H1 (cell line): ENCODE measurements at regions not wholly inside any gene's neighbourhood (a gene's known extent, or its start where the extent isn't known, plus 50 kb on each side); places are given as distances from the start of the nearest gene placed in this dataset.

Experiments used
- CTCF ChIA-PET: fragments of 300-600 bp; sonication (Branson Sonifier 250); formaldehyde crosslinking; loops from one replicate; lab custom pipeline; 2021; ENCODE audit not compliant: partially characterized antibody; lab: Charles Lee
- POLR2A ChIA-PET: fragments of 300-600 bp; sonication (Branson Sonifier 250); formaldehyde crosslinking; loops from one replicate; lab custom pipeline; 2021; ENCODE audit warnings: inconsistent platforms; ENCODE audit not compliant: partially characterized antibody; lab: Charles Lee
- DNase-seq, 2 experiments: peaks; one replicate each; pipeline versions ENCODE4 v3.0.0 to v3.0.0-alpha.2; 2010 to 2022; ENCODE audit warnings: low spot score in 2 of 2, low read depth in 1 of 2, mixed read lengths in 1 of 2
- FAIRE-seq: peaks from 2 replicates; lab custom pipeline; 2011; peaks lifted over from hg19 to GRCh38; lab: Jason Lieb, UNC
- H2AFZ ChIP-seq: 2 replicates; pipeline ENCODE4 v1.8.1; 2012; ENCODE audit warnings: low read length, inconsistent platforms
- H2AK5ac ChIP-seq: 2 replicates; pipeline ENCODE4 v1.6.1; 2013; ENCODE audit warnings: low read depth, low read length
- H2BK120ac ChIP-seq: replicated peaks from 2 replicates; pipeline ENCODE3; 2013; ENCODE audit warnings: low read depth, low read length, inconsistent platforms
- H2BK12ac ChIP-seq: 2 replicates; pipeline ENCODE4 v1.6.1; 2013; ENCODE audit warnings: low read depth, low read length
- H2BK15ac ChIP-seq: 2 replicates; pipeline ENCODE4 v1.6.1; 2013; ENCODE audit warnings: low read length
- H2BK20ac ChIP-seq: 2 replicates; pipeline ENCODE4 v1.6.1; 2013; ENCODE audit warnings: low read length
- H2BK5ac ChIP-seq: 2 replicates; pipeline ENCODE4 v1.6.1; 2013; ENCODE audit warnings: low read depth, low read length
- H3K14ac ChIP-seq: 2 replicates; pipeline ENCODE4 v1.6.1; 2013; ENCODE audit warnings: inconsistent platforms; ENCODE audit not compliant: insufficient read length
- H3K18ac ChIP-seq: 2 replicates; pipeline ENCODE4 v1.6.1; 2013; ENCODE audit warnings: low read length; ENCODE audit errors: extremely low read depth
- H3K23ac ChIP-seq: 2 replicates; pipeline ENCODE4 v1.6.1; 2013; ENCODE audit warnings: inconsistent platforms; ENCODE audit not compliant: insufficient read length
- H3K23me2 ChIP-seq: 2 replicates; pipeline ENCODE4 v1.6.1; 2013; ENCODE audit warnings: low read depth, low read length
- H3K27ac ChIP-seq: 2 replicates; pipeline ENCODE4 v1.6.1; 2011; ENCODE audit warnings: low read depth, low read length, inconsistent platforms
- H3K27me3 ChIP-seq, 4 experiments: replicated peaks in 1 of 4; 1 replicate in 1 of 4; 2 replicates in 3 of 4; pipeline versions ENCODE4 v1.6.1 to v1.8.1; 2011 to 2013; ENCODE audit warnings: low read length in 3 of 4, mild to moderate bottlenecking in 3 of 4, inconsistent platforms in 2 of 4, mixed read lengths in 2 of 4, moderate library complexity in 1 of 4; ENCODE audit not compliant: control insufficient read depth in 3 of 4, insufficient read depth in 3 of 4; ENCODE audit errors: extremely low read depth in 1 of 4
- H3K36me3 ChIP-seq, 4 experiments: 2 replicates each; pipeline versions ENCODE4 v1.6.1 to v1.8.1; 2011 to 2013; ENCODE audit warnings: mild to moderate bottlenecking in 4 of 4, low read length in 3 of 4, moderate library complexity in 2 of 4, control low read depth in 1 of 4, inconsistent platforms in 1 of 4; ENCODE audit not compliant: insufficient read depth in 4 of 4, control insufficient read depth in 2 of 4
- H3K4ac ChIP-seq: replicated peaks from 2 replicates; pipeline ENCODE3; 2013; ENCODE audit warnings: low read length, low read depth, mixed read lengths, inconsistent platforms; ENCODE audit not compliant: insufficient read length
- H3K4me1 ChIP-seq, 4 experiments: replicated peaks in 1 of 4; 1 replicate in 1 of 4; 2 replicates in 3 of 4; pipeline versions ENCODE4 v1.6.1 to v1.8.1; 2011 to 2013; ENCODE audit warnings: low read length in 3 of 4, inconsistent platforms in 2 of 4, mixed read lengths in 1 of 4; ENCODE audit not compliant: insufficient read depth in 4 of 4, control insufficient read depth in 3 of 4
- H3K4me2 ChIP-seq, 2 experiments: 2 replicates each; pipeline versions ENCODE4 v1.6.1 to v1.8.1; 2011 to 2013; ENCODE audit warnings: low read depth in 2 of 2, low read length in 2 of 2, control low read depth in 1 of 2, inconsistent platforms in 1 of 2, mild to moderate bottlenecking in 1 of 2; ENCODE audit not compliant: insufficient read depth in 1 of 2
- H3K4me3 ChIP-seq, 4 experiments: fragments of 200-600, 300-600 bp in 1 of 4; sonication (generic), shearing (Covaris generic), sonication (Bioruptor Twin) in 1 of 4; 2 replicates each; pipeline versions ENCODE4 v1.5.1 to v1.8.1; 2011 to 2016; ENCODE audit warnings: low read length in 4 of 4, low read depth in 3 of 4, control low read depth in 2 of 4, inconsistent platforms in 2 of 4, mild to moderate bottlenecking in 2 of 4, mixed read lengths in 1 of 4, moderate library complexity in 1 of 4; ENCODE audit not compliant: insufficient read depth in 2 of 4; ENCODE audit errors: extremely low read depth in 1 of 4
- H3K56ac ChIP-seq: replicated peaks from 2 replicates; pipeline ENCODE3; 2013; ENCODE audit warnings: low read depth, mild to moderate bottlenecking, mixed read lengths, low read length, inconsistent platforms; ENCODE audit not compliant: insufficient read length
- H3K79me1 ChIP-seq: 2 replicates; pipeline ENCODE4 v1.6.1; 2013; ENCODE audit warnings: low read depth, low read length, control low read depth
- H3K79me2 ChIP-seq, 2 experiments: 2 replicates each; pipeline versions ENCODE4 v1.6.1 to v1.8.1; 2012 to 2013; ENCODE audit warnings: low read length in 2 of 2, mild to moderate bottlenecking in 2 of 2, inconsistent platforms in 1 of 2; ENCODE audit not compliant: insufficient read depth in 2 of 2, control insufficient read depth in 1 of 2
- H3K9ac ChIP-seq, 4 experiments: replicated peaks in 1 of 4; 1 replicate in 1 of 4; 2 replicates in 3 of 4; pipeline versions ENCODE4 v1.6.1 to v1.8.1; 2011 to 2013; ENCODE audit warnings: low read depth in 3 of 4, low read length in 3 of 4, control low read depth in 2 of 4, mild to moderate bottlenecking in 2 of 4, moderate library complexity in 2 of 4, inconsistent platforms in 1 of 4; ENCODE audit errors: extremely low read depth in 1 of 4
- H3K9me3 ChIP-seq, 2 experiments: 2 replicates each; pipeline versions ENCODE4 v1.6.1 to v1.8.1; 2012 to 2013; ENCODE audit warnings: mild to moderate bottlenecking in 2 of 2, moderate library complexity in 2 of 2, control low read depth in 1 of 2, inconsistent platforms in 1 of 2, low read depth in 1 of 2, low read length in 1 of 2, mixed read lengths in 1 of 2; ENCODE audit not compliant: insufficient read depth in 2 of 2
- H4K20me1 ChIP-seq, 2 experiments: replicated peaks in 1 of 2; 2 replicates each; pipeline versions ENCODE3 to v1.8.1; 2011 to 2013; ENCODE audit warnings: inconsistent platforms in 2 of 2, low read length in 2 of 2, mild to moderate bottlenecking in 1 of 2; ENCODE audit not compliant: insufficient read depth in 2 of 2, control insufficient read depth in 1 of 2
- H4K5ac ChIP-seq: 2 replicates; pipeline ENCODE4 v1.6.1; 2013; ENCODE audit warnings: low read length, low read depth, mixed read lengths, inconsistent platforms; ENCODE audit not compliant: insufficient read length
- H4K8ac ChIP-seq: 2 replicates; pipeline ENCODE4 v1.8.0; 2013; ENCODE audit warnings: mild to moderate bottlenecking, moderate library complexity, low read length, inconsistent platforms; ENCODE audit not compliant: insufficient read depth; ENCODE audit errors: extremely low read depth
- H4K91ac ChIP-seq: replicated peaks from 2 replicates; pipeline ENCODE3; 2013; ENCODE audit warnings: low read length, mixed read lengths, inconsistent platforms; ENCODE audit not compliant: insufficient read length
- SIRT6 ChIP-seq: IDR thresholded peaks from one replicate; pipeline ENCODE4 v1.7.1; 2012; ENCODE audit warnings: low read length, inconsistent platforms
- WGBS, 2 experiments: shearing (Covaris generic) in 1 of 2; methylation state at CpG; one replicate each; pipeline versions ENCODE4 v1.1.6 to v1.1.7; 2013 to 2015; ENCODE audit warnings: low lambda C conversion rate in 2 of 2, mixed read lengths in 2 of 2, inconsistent platforms in 1 of 2, low coverage in 1 of 2, missing lambda C conversion rate in 1 of 2; ENCODE audit not compliant: insufficient replicate concordance in 2 of 2, insufficient coverage in 1 of 2, insufficient read length in 1 of 2; ENCODE audit errors: extremely low coverage in 1 of 2, missing lambda C conversion rate in 1 of 2; 5-methylcytosine and 5-hydroxymethylcytosine counted together

DNA sequence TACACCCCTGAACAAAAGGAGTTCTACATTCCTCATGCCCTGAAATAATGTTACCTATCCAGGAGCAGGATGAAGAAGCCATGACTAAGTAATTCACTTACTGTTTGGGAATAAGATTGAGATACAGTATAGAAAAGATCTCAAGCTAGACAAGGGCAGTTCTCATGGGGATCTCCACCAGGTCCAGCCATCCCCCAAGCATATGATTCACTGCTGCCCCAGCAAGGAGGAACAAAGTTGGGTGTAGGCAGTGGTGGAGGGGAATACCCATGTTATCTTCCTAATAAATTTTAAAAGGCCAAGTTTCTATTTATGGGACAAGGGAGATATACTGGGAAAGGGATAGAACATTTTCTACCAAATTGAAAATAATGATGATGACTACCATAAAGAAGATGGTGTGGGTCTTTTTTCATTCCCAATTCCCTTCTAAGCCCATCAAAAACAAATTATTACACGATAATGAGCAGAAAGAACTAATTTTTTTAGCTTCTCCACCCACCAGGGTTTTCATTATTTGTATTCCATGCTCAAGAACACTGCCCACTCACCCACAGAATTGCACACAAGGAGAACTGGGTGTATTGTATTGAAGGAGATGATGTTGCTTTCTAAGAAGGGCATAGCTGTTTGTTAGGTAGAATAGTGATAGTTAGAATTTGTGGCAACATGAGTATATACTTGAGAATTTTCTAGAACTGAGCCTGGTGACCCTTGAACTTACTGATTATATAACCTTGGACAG, 204.6 kb downstream of the BTG1 start:
- no peaks in the 10 kb centered on the region for H3K79me1 ChIP-seq
- POLR2A ChIA-PET = no interaction called here
- H3K9ac ChIP-seq = no peak overlapping the region

More for the DNA sequence above, 204.6 kb downstream of the BTG1 start:
- no peaks in the 10 kb centered on the region for H3K36me3 ChIP-seq
- H3K23ac ChIP-seq = no peak overlapping the region
- H4K20me1 ChIP-seq = no peaks in the 10 kb centered on the region
- H2BK120ac ChIP-seq = no peak overlapping the region
- H2AK5ac ChIP-seq = no peak overlapping the region
- no peaks in the 10 kb centered on the region for H3K9me3 ChIP-seq
- no peak overlapping the region for H4K8ac ChIP-seq
- no peak overlapping the region for H3K4me3 ChIP-seq
- no peak overlapping the region for H3K14ac ChIP-seq
- H3K4me1 ChIP-seq = no peaks in the 10 kb centered on the region
- H3K4me2 ChIP-seq = no peak overlapping the region
- H3K56ac ChIP-seq = no peak overlapping the region
- H3K27me3 ChIP-seq = no peaks in the 10 kb centered on the region
- H2BK15ac ChIP-seq = no peak overlapping the region
- CTCF ChIA-PET = interaction anchor here (1.5 kb wide), 1 partner anchor 27 kb away, joined by 5 read pairs; no protein-coding TSS in a partner anchor
- H3K18ac ChIP-seq = no peak overlapping the region
- no peak overlapping the region for H4K5ac ChIP-seq
- FAIRE-seq (no peak), DNase-seq (no peak)
- WGBS, 2 experiments = 83% methylated on average over 1 of the region's 1 CpG; no CpG with 5 or more reads in 1 of the 2 experiments
- H3K4ac ChIP-seq = no peak overlapping the region
- H4K91ac ChIP-seq = no peak overlapping the region
- no peak overlapping the region for H2BK12ac ChIP-seq
- H3K23me2 ChIP-seq = no peaks in the 10 kb centered on the region
- H2BK5ac ChIP-seq = no peak overlapping the region
- no peaks in the 10 kb centered on the region for H3K79me2 ChIP-seq
- no peak for TF ChIP-seq SIRT6
- TF ChIP-seq, all 59 proteins: peak for 0
- H2BK20ac ChIP-seq = no peak overlapping the region
- H3K27ac ChIP-seq = no peak overlapping the region
- no peak overlapping the region for H2AFZ ChIP-seq
